Breast epithelium (tissue), 4 donors: ENCODE measurements at regions not wholly inside any gene's neighbourhood (a gene's known extent, or its start where the extent isn't known, plus 50 kb on each side); places are given as distances from the start of the nearest gene placed in this dataset.

Experiments
- DNase-seq, 2 donors: peaks; one replicate each; pipeline ENCODE4 v3.0.0-alpha.2; 2019; ENCODE audit warnings: low spot score in 2 of 2
- H3K27ac ChIP-seq, 2 donors: fragments of 200-600 bp; sonication (generic) in 1 of 2; one replicate each; pipeline ENCODE4 v1.5.1; 2016 to 2019; ENCODE audit warnings: mild to moderate bottlenecking in 1 of 2
- H3K27me3 ChIP-seq, 2 donors: fragments of 200-600 bp; sonication (generic) in 1 of 2; one replicate each; pipeline versions ENCODE4 v1.5.1 to v1.6.0; 2017 to 2019; ENCODE audit warnings: control low read depth in 1 of 2, mild to moderate bottlenecking in 1 of 2
- H3K36me3 ChIP-seq: fragments of 200-600 bp; one replicate; pipeline ENCODE4 v1.5.1; 2019
- H3K4me1 ChIP-seq, 2 donors: fragments of 200-600 bp; sonication (generic); one replicate each; pipeline ENCODE4 v1.5.1; 2016 to 2019; ENCODE audit warnings: control low read depth in 1 of 2
- H3K4me3 ChIP-seq, 3 donors: fragments of 200-600 bp; sonication (generic); 1 replicate in 2 of 3; 2 replicates in 1 of 3; pipeline ENCODE4 v1.5.1; 2016 to 2019; ENCODE audit warnings: mild to moderate bottlenecking in 3 of 3, moderate library complexity in 2 of 3
- H3K9me3 ChIP-seq, 2 donors: fragments of 200-600 bp; sonication (generic) in 1 of 2; one replicate each; pipeline ENCODE4 v1.5.1; 2016 to 2019; ENCODE audit warnings: control low read depth in 1 of 2
- POLR2A ChIP-seq: fragments of 450-650 bp; IDR thresholded peaks from one replicate; pipeline ENCODE4 v1.6.1; 2016; ENCODE audit warnings: antibody characterized with exemption, mild to moderate bottlenecking, moderate library complexity
- POLR2AphosphoS5 ChIP-seq, 3 donors: sonication (generic); formaldehyde crosslinking; IDR thresholded peaks; one replicate each; pipeline ENCODE4 v1.6.1; 2017; ENCODE audit warnings: antibody characterized with exemption in 3 of 3
- intact Hi-C: fragments of 100-400 bp; cut with DNase I; formaldehyde crosslinking; loops from one replicate; pipeline ENCODE4 v1.15.1; 2023; ENCODE audit warnings: low total_unique reads
- TF ChIP-seq, protein P1 (sequence below), 3 donors: fragments of 450-650 bp; IDR thresholded peaks; one replicate each; pipeline ENCODE4 v1.5.1; 2016 to 2017; ENCODE audit warnings: antibody characterized with exemption in 3 of 3, mild to moderate bottlenecking in 3 of 3, moderate library complexity in 3 of 3

DNA sequence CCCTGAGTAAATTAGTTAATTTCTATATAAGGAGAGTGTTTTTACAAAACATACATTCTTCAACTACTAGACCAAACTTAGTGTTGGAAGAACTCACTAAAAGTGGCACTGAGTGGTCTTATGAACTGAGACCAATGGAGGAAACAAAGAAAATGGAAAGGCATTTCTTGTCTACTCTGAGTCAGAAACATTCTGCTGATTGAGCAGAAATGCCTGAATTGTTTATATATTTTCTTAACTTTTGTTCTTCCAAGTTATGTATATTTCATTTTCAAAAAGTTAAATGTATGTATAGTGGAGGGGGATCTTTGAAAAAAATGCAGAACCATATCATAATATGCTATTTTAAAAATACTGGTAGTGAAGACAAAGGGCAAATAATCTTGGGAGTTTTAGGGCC, 320.7 kb downstream of the HGF start:
- DNase-seq: no peak
- H3K27me3 ChIP-seq: no peaks in the 10 kb centered on the region
- no peak overlapping the region for H3K4me3 ChIP-seq
- TF ChIP-seq, protein P1, sequence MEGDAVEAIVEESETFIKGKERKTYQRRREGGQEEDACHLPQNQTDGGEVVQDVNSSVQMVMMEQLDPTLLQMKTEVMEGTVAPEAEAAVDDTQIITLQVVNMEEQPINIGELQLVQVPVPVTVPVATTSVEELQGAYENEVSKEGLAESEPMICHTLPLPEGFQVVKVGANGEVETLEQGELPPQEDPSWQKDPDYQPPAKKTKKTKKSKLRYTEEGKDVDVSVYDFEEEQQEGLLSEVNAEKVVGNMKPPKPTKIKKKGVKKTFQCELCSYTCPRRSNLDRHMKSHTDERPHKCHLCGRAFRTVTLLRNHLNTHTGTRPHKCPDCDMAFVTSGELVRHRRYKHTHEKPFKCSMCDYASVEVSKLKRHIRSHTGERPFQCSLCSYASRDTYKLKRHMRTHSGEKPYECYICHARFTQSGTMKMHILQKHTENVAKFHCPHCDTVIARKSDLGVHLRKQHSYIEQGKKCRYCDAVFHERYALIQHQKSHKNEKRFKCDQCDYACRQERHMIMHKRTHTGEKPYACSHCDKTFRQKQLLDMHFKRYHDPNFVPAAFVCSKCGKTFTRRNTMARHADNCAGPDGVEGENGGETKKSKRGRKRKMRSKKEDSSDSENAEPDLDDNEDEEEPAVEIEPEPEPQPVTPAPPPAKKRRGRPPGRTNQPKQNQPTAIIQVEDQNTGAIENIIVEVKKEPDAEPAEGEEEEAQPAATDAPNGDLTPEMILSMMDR (IDR thresholded peaks at IDR 0.05): no peak
- no peak for TF ChIP-seq POLR2A
- TF ChIP-seq POLR2AphosphoS5 (IDR thresholded peaks at IDR 0.05): no peak
- no peaks in the 10 kb centered on the region for H3K36me3 ChIP-seq
- no peak overlapping the region for H3K27ac ChIP-seq
- no peaks in the 10 kb centered on the region for H3K9me3 ChIP-seq
- no peaks in the 10 kb centered on the region for H3K4me1 ChIP-seq
- intact Hi-C loops: loop anchor here (5.0 kb wide), 1 partner anchor 582 kb away; no protein-coding TSS in a partner anchor

DNA sequence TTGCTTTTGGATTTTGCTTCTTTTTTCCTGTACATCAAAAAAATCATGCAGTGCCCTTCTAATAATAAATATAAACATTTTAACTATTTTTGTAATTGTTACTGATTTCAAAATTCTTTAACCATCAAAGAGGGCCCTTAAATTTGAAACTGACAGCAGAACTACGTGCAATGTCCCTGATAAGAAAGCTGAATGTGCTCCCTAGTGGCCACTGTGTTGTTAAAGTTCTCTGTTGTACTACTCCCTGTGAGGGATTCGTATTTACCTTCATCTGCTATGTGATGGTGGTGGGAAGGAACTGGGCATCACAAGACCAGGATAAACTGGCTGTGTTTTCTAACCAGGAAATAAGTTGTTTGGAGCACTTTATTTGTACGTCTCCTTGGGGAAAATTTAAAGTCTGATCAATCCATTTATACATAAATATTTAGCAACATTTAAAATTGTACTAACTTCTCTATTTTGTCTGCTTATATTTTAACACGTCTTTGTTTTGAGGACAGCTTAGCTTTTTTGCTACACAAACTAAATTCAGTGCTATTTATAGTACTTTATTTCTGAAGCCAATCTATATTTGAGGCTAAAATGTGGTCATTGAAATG, 322.4 kb downstream of the HGF start:
- H3K4me1 ChIP-seq: no peaks in the 10 kb centered on the region
- intact Hi-C loops: loop anchor here (5.0 kb wide), 1 partner anchor 580 kb away; no protein-coding TSS in a partner anchor
- TF ChIP-seq POLR2AphosphoS5 (IDR thresholded peaks at IDR 0.05): no peak
- no peak for TF ChIP-seq POLR2A
- TF ChIP-seq, protein P1 (IDR thresholded peaks at IDR 0.05): peak in 2 of 3 donors; percentile 31 to 50
- H3K27me3 ChIP-seq: no peaks in the 10 kb centered on the region
- H3K36me3 ChIP-seq: no peaks in the 10 kb centered on the region
- H3K27ac ChIP-seq: no peak overlapping the region
- no peak for DNase-seq
- no peak overlapping the region for H3K4me3 ChIP-seq
- no peaks in the 10 kb centered on the region for H3K9me3 ChIP-seq

DNA sequence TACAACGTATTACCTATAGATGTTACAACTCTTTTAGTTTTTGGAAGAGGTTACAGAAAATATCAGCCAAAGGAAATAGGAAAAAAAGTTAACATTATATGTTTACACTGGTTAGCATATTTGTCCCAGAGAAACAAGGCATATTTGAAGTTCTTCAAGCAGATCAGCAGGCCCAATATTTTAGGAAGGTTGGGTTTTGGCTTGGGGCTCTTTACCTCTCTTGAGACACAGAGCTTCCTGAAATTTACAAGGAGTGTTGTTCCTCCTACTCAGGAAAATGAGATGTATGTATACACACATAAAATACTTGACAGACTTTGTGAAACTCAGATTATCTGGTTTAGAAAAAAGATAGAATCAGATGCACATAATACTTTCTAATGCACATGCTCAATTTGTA, 323.6 kb downstream of the HGF start:
- TF ChIP-seq, protein P1 (IDR thresholded peaks at IDR 0.05): no peak
- no peak for TF ChIP-seq POLR2AphosphoS5 (IDR thresholded peaks at IDR 0.05)
- no peak for TF ChIP-seq POLR2A
- H3K27me3 ChIP-seq: no peaks in the 10 kb centered on the region
- H3K36me3 ChIP-seq: no peaks in the 10 kb centered on the region
- H3K27ac ChIP-seq: no peak overlapping the region
- H3K9me3 ChIP-seq: no peaks in the 10 kb centered on the region
- intact Hi-C loops: loop anchor here (5.0 kb wide), 1 partner anchor 579 kb away; no protein-coding TSS in a partner anchor
- H3K4me3 ChIP-seq: no peak overlapping the region
- no peak for DNase-seq
- no peaks in the 10 kb centered on the region for H3K4me1 ChIP-seq

DNA sequence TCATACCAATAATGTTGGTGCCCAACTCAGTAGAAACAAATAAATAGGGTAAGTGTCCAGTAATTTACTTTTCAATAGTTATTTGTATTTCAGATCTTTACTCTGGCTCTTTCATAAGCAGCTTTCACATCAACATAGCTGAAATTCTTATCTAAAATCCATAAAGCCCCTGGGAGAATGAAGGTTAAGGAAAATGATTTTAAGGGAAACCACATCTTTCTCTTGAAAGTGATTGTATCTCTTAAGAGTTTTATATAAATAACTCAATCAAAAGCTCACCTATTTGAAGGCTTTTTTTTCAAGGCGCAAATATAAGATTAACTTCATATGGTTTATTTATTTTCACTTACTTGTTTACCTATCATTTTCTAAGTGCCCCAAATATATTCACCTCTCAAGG, 324.4 kb downstream of the HGF start:
- H3K27ac ChIP-seq: no peak overlapping the region
- H3K9me3 ChIP-seq: no peaks in the 10 kb centered on the region
- no peaks in the 10 kb centered on the region for H3K27me3 ChIP-seq
- no peak overlapping the region for H3K4me3 ChIP-seq
- no peaks in the 10 kb centered on the region for H3K4me1 ChIP-seq
- intact Hi-C loops: loop anchor here (5.0 kb wide), 1 partner anchor 578 kb away; no protein-coding TSS in a partner anchor
- TF ChIP-seq POLR2AphosphoS5 (IDR thresholded peaks at IDR 0.05) (no peak), POLR2A (no peak)
- TF ChIP-seq, protein P1 (IDR thresholded peaks at IDR 0.05): no peak
- DNase-seq: no peak
- H3K36me3 ChIP-seq: no peaks in the 10 kb centered on the region

DNA sequence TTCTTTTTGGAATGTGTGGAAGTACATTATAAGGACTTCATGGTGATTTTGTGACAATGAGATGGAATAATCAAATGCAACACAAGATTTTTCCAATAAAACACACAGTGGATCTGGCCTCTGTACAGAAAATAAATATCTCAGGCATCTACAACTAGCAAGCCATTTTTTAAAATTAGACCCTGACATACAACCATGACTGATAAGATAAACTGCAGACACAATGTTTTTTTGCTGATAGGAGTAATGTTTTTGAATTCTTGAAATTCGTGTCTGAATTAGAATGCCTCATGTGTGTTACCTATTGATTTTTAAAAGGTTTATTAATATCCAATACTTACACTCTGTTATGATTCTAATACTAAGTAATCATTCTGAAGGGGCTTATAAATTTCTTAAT, 328.1 kb downstream of the HGF start:
- H3K27me3 ChIP-seq: no peaks in the 10 kb centered on the region
- DNase-seq: no peak
- no peaks in the 10 kb centered on the region for H3K4me1 ChIP-seq
- no peaks in the 10 kb centered on the region for H3K9me3 ChIP-seq
- TF ChIP-seq, protein P1 (IDR thresholded peaks at IDR 0.05): no peak
- TF ChIP-seq POLR2AphosphoS5 (IDR thresholded peaks at IDR 0.05) (no peak), POLR2A (no peak)
- H3K4me3 ChIP-seq: no peak overlapping the region
- no peak overlapping the region for H3K27ac ChIP-seq
- intact Hi-C loops: no loop called here
- no peaks in the 10 kb centered on the region for H3K36me3 ChIP-seq
